Motor neuron (in vitro differentiated cells): ENCODE measurements at regions not wholly inside any gene's neighbourhood (a gene's known extent, or its start where the extent isn't known, plus 50 kb on each side); places are given as distances from the start of the nearest gene placed in this dataset.

Experiments used
- ATAC-seq, 8 experiments: fragments of 200-7000 bp; cut with Tn5 transposase; replicated peaks in 6 of 8; 2 replicates each; pipeline ENCODE4 v1.8.0; 2021; ENCODE audit warnings: mild to moderate bottlenecking in 8 of 8, moderate library complexity in 8 of 8
- H3K27ac ChIP-seq, 2 donors: fragments of 250-450 bp; sonication (Bioruptor Pico); 2 replicates each; pipeline ENCODE4 v1.9.0; 2021; ENCODE audit warnings: antibody characterized with exemption in 2 of 2, mild to moderate bottlenecking in 2 of 2, moderate library complexity in 1 of 2
- H3K4me1 ChIP-seq, 2 donors: fragments of 250-450 bp; sonication (Bioruptor Pico); replicated peaks in 1 of 2; 2 replicates each; pipeline ENCODE4 v1.6.1; 2021; ENCODE audit warnings: antibody characterized with exemption in 2 of 2, mild to moderate bottlenecking in 2 of 2, moderate library complexity in 1 of 2
- H3K4me3 ChIP-seq, 5 donors: fragments of 250-450 bp; sonication (Bioruptor Pico); 2 replicates each; pipeline ENCODE4 v1.9.0; 2021; ENCODE audit warnings: antibody characterized with exemption in 5 of 5, mild to moderate bottlenecking in 5 of 5, moderate library complexity in 4 of 5
- WGBS, 10 experiments: fragments of 450-650 bp; shearing (Covaris generic); methylation state at CpG; one replicate each; pipeline ENCODE4 v1.0.0; 2022; 5-methylcytosine and 5-hydroxymethylcytosine counted together
- in situ Hi-C, 9 experiments: fragments of 400-800 bp; cut with MboI; loops; one replicate each; pipeline ENCODE4 v1.15.0; 2021; ENCODE audit warnings: low sequenced_read_pairs in 9 of 9, low pct_unique_long_range_greater_than_20kb in 2 of 9; ENCODE audit not compliant: unreplicated experiment in 9 of 9

DNA sequence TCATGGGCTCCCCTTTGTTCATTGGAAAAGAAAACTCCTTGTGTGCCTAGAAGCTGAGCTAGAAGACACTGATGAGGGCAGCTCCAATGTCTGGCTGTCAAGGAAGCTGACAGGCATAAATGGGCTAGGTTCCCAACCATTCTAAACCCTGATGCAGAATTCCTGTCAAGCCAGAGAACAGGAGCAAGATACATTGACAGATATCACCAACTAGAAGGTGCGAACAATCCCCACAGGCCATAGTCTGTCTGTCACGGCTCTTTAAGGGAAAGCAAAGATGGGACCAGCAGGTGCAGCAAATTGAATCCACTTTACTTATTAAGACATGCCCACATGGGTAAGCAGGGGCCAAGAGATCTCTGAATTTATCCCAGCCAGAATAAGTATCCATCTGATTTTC, 617.9 kb upstream of the POT1 start:
- in situ Hi-C loops: no loop called here
- no peak for ATAC-seq
- Histone ChIP-seq H3K27ac (no peak overlapping the region), H3K4me1 (no peaks in the 10 kb centered on the region), H3K4me3 (no peak overlapping the region)
- 0 to 100% (median 50%) methylated on average over 1 of the region's 2 CpGs; no CpG with 5 or more reads in 5 of the 10 experiments for WGBS, 10 experiments

DNA sequence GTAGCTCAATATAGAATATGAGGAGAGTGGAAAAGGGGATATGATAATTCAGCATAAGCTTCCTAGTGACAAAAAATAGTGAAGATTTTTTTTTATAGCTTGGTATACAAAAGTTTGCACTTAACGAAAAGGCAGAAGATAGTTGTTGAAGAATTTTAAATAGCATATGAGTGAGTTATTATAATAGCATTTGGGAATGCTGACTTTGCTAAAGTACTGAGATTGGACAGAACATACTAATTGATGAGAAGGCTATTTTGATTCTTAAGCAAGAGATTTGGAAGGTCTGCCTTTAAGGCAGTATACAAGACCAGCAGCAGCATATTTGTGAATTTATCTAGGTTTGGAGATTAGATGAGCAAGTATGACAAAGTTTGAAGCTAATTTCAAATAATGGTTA, 600.9 kb upstream of the POT1 start:
- no peaks in the 10 kb centered on the region for H3K4me1 ChIP-seq
- H3K27ac ChIP-seq: no peak overlapping the region
- no peak for ATAC-seq
- in situ Hi-C loops: no loop called here
- WGBS, 10 experiments: 0 to 100% (median 80%) methylated on average over 1 of the region's 1 CpG; no CpG with 5 or more reads in 3 of the 10 experiments
- H3K4me3 ChIP-seq: no peak overlapping the region

DNA sequence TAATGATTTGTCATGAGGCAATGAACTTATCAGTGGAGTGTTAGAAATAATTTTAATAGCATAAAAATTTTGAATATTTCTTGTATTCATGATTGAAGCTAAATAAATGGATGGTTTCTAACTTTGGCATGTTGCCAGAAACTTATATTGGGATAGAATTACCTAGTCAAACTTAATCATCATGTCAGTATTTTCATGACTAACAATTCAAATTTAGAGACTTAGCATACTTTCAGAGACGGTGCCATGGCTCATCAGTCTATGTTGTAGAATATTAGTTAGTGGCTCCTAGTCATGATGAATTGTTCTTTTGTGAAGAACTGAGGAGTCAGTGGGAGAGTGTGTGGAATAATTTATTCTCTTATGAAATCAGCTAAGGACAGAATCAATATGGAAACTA, 599.6 kb upstream of the POT1 start:
- H3K27ac ChIP-seq: no peak overlapping the region
- peak in 2 of 8 experiments; percentile 46 to 71 for ATAC-seq
- H3K4me3 ChIP-seq: no peak overlapping the region
- 0 to 86% (median 20%) methylated on average over 1 of the region's 1 CpG; no CpG with 5 or more reads in 5 of the 10 experiments for WGBS, 10 experiments
- in situ Hi-C loops: no loop called here
- no peaks in the 10 kb centered on the region for H3K4me1 ChIP-seq

DNA sequence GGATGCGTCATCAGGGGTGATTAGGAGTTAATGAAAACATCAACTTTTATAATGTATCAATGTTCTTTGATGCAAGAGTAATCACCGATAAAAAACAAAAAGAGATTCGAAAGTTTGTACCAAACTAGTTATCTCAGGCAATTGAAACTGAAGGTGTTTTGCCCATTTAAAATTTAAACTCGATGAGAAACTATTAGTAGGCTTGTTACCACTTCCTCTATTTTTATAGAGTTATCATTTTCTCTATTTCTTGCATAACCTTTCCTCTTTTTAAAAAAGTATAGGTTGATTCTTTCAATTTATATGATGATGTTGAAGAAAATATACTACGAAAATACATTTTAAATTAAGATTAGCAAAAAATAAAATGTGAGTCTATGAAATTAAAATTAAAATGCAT, 597.3 kb upstream of the POT1 start:
- H3K27ac ChIP-seq: no peak overlapping the region
- in situ Hi-C loops: no loop called here
- WGBS, 10 experiments: 13 to 98% (median 81%) methylated on average over 4 to 5 of the region's 5 CpGs
- no peak for ATAC-seq
- no peaks in the 10 kb centered on the region for H3K4me1 ChIP-seq
- no peak overlapping the region for H3K4me3 ChIP-seq

DNA sequence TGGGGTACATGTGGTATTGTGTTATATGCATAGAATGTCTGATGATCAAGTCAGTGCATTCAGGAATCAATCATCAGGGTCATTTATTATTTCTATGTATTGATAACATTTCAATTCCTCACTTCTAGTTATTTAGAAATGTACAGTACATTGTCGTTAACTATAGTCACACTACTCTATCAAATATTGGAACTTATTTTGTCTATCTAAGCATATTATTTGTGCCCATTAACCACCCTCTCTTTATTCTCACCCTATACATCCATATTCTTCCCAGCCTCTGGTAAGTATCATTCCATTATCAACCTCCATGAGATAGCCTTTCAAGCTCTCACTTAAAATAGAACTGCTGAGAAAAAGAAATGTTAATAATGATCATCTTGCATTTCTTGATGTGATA, 596.5 kb upstream of the POT1 start:
- Histone ChIP-seq H3K4me1 (no peaks in the 10 kb centered on the region), H3K27ac (no peak overlapping the region), H3K4me3 (no peak overlapping the region)
- WGBS, 10 experiments: 0 to 100% (median 95%) methylated on average over 1 of the region's 1 CpG
- ATAC-seq: no peak
- in situ Hi-C loops: no loop called here

DNA sequence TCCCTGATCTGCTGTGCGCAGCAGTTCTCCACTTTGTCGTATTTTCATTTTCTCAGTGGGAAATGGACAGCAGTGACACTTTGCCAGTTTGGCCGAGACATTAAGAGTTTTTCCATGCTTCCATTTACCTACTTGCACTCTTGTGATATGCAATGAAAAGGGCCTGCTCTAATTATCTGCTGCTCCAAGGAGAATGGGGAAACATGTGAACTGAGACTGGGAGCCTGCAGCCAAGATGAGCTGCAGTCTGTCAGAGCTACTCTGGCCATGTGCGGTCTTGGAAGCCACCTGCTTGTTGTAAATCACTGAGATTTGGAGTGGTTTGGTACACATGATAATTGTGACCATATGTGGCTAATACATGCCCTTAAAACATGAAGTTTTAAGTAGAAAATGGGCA, 586.6 kb upstream of the POT1 start:
- in situ Hi-C loops: no loop called here
- peak in 6 of 8 experiments; percentile 31 to 86 (median 54) for ATAC-seq
- Histone ChIP-seq H3K4me3 (no peak overlapping the region), H3K27ac (no peak overlapping the region), H3K4me1 (peaks cover 0 to 7% of the 10 kb centered on the region in 2 donors)
- WGBS, 10 experiments: 0 to 87% (median 63%) methylated on average over 2 to 4 of the region's 4 CpGs; no CpG with 5 or more reads in 1 of the 10 experiments

DNA sequence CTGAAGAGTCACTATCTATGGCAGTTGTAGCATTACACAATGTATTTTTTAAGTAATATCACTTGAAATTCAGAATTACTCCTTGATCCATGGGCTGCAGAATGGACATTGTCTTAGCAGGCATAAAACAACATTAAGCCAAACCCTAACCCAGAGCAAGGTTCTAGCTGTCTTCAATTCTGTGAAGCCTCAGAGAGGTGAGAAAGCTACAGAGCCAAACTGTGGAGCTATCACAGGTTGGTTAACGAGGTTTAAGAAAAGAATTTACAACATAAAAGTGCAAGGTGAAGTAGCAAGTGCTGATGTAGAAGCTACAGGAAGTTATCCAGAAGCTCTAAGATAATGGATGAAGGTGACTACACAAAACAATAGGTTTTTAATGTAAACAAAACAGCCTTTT, 582.7 kb upstream of the POT1 start:
- WGBS, 10 experiments: 0 to 100% (median 25%) methylated on average over 1 of the region's 1 CpG; no CpG with 5 or more reads in 5 of the 10 experiments
- in situ Hi-C loops: no loop called here
- no peak overlapping the region for H3K27ac ChIP-seq
- H3K4me1 ChIP-seq: peaks cover 0 to 7% of the 10 kb centered on the region in 2 donors
- no peak for ATAC-seq
- no peak overlapping the region for H3K4me3 ChIP-seq

DNA sequence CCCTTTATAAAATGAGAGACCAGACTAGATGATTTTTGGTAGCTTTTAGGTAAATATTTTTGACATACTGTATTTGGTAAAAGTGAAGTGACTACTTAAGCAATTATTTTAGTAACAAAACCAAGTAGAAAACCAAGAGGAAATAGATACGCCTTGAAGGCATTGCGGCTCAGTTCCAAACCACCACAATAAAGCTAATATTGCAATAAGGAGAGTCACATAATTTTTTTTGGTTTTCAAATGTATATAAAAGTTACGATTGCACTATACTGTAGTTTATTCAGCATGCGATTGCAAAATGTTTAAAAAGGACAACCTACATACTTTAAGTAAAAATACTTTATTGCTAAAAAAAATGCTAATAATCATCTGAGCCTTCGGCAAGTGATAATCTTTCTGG, 581.7 kb upstream of the POT1 start:
- Histone ChIP-seq H3K4me3 (no peak overlapping the region), H3K4me1 (peaks cover 0 to 6% of the 10 kb centered on the region in 2 donors), H3K27ac (no peak overlapping the region)
- in situ Hi-C loops: no loop called here
- WGBS, 10 experiments: 10 to 100% (median 78%) methylated on average over 2 to 5 of the region's 5 CpGs; no CpG with 5 or more reads in 1 of the 10 experiments
- no peak for ATAC-seq

DNA sequence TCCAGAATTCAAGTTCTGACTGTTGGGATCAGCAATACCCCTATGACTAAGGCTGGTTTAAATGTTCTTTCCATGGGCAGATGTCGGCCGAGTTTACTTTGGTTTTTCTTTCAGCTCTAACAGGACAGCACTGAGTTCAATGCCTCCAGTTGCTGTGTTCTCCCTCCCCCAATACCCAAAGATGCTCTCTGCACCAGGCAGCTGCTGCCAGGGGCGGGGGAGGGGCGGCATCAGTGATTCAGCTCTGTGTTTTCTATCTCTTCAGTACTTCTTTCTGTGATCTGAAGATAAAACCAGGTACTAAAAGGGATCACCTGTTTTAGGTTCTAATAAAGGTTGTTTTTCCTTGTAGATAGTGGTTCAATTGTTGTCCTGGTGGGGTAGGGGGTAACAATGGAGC, 576.7 kb upstream of the POT1 start:
- WGBS, 10 experiments: 6 to 100% (median 56%) methylated on average over 2 to 4 of the region's 4 CpGs; no CpG with 5 or more reads in 2 of the 10 experiments
- no peak for ATAC-seq
- in situ Hi-C loops: no loop called here
- Histone ChIP-seq H3K4me3 (no peak overlapping the region), H3K27ac (no peak overlapping the region), H3K4me1 (no peaks in the 10 kb centered on the region)

DNA sequence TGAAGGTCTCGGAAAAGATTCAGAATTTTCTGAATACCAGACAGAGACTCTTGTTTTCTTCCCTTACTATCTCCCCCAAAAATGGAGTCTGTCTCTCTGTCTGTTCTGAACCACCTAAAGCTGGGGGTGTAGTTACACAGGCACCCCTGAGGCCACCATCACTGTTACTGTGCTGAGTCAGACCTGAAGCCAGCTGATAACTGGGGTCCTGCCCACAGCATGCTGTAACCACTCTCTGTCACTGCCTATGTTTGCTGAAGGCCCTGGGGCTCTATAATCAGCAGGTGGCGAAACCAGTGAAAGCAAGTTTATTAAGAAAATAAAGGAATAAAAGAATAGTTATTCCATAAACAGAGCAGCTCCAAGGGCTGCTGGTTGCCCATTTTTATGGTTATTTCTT, 575.2 kb upstream of the POT1 start:
- in situ Hi-C loops: no loop called here
- Histone ChIP-seq H3K4me3 (no peak overlapping the region), H3K27ac (no peak overlapping the region), H3K4me1 (no peaks in the 10 kb centered on the region)
- ATAC-seq: no peak
- WGBS, 10 experiments: 0 to 100% (median 72%) methylated on average over 1 to 2 of the region's 2 CpGs; no CpG with 5 or more reads in 4 of the 10 experiments

DNA sequence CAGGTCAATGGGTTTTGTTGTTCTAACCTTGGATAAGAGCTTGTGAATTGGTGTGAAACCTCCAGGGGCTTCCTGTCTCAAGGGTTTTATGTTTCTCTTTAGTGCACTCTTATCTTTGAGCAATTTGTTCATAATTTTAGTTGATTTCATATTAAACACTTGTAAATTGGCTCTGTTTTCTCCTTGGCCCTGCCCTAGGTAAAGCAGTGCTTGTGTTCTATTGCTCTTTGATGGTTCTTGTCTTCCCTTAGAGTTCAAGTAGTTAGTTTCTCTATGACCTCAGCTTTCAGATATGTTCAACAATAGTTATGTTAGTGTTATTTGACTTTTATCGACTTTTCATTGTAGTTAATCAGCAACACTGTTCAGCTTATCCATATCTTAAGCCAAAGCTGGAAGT, 566.4 kb upstream of the POT1 start:
- no peak overlapping the region for H3K27ac ChIP-seq
- in situ Hi-C loops: no loop called here
- H3K4me1 ChIP-seq: peaks cover 0 to 1% of the 10 kb centered on the region in 2 donors
- 0 to 100% (median 83%) methylated on average over 1 of the region's 1 CpG; no CpG with 5 or more reads in 4 of the 10 experiments for WGBS, 10 experiments
- ATAC-seq: no peak
- H3K4me3 ChIP-seq: no peak overlapping the region

DNA sequence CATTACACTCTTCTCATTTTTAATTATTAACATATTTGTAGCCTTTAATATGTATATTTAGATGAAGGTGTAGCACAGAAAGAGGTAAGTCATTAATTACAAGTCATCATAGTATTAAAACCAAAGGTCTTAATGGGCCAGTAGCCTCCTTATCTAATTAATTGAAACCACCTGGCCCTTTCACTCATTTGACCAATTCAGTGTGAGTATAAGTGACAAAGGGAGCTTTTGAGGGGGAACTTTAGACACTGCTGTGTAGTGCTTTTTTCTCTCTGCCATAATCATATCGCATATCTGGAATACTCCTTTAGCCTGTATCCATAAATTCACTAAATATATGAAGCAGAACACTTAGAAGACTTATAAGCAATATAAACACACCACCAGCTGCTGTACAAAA, 562.9 kb upstream of the POT1 start:
- peaks cover 0 to 19% of the 10 kb centered on the region in 2 donors for H3K4me1 ChIP-seq
- in situ Hi-C loops: no loop called here
- WGBS, 10 experiments: 0 to 100% (median 79%) methylated on average over 1 of the region's 1 CpG; no CpG with 5 or more reads in 4 of the 10 experiments
- ATAC-seq: no peak
- H3K4me3 ChIP-seq: no peak overlapping the region
- no peak overlapping the region for H3K27ac ChIP-seq

DNA sequence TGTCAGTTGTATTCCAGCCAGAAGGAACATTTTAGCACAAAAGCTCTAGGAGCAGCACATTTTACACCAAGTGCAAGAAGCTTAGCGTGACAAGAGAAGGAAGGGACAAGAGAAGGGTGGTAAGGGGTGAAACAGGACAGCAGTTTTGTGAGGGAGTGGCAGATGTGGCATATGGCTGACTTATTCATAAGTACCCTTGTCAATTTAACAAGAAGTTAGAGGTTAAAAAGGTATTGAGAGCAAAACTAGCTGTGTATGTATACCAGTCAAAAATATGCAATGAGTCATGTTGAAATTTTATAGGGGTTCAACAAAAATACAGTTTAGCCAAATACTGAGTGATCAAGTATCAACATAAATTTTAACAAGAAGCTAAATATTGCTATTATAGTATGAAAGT, 561.5 kb upstream of the POT1 start:
- in situ Hi-C loops: no loop called here
- WGBS, 10 experiments: 0 to 100% (median 60%) methylated on average over 1 of the region's 1 CpG; no CpG with 5 or more reads in 4 of the 10 experiments
- ATAC-seq: no peak

DNA sequence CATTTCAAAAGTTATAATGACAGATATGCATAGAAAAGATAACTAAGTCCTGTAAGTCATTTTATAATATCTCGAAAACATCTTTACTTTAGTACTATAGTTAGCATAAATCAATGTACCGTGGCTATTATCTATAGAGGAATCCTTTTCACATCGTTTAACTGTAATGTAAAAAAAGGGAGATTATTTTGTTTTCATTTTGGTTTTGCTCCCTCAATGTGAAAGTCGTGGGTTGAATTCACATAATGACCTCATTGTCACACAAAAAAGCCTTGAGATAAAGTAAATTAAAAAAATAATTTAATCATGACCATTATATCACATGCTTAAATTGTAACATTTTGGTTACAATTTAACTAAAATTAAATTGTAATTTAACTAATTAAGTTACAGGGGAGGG, 560.5 kb upstream of the POT1 start:
- H3K4me3 ChIP-seq: no peak overlapping the region
- in situ Hi-C loops: no loop called here
- H3K27ac ChIP-seq: no peak overlapping the region
- H3K4me1 ChIP-seq: peaks cover 0 to 19% of the 10 kb centered on the region in 2 donors
- WGBS, 10 experiments: 0 to 88% (median 78%) methylated on average over 1 to 4 of the region's 4 CpGs; no CpG with 5 or more reads in 1 of the 10 experiments
- ATAC-seq: no peak

More for the DNA sequence above, 561.5 kb upstream of the POT1 start:
- Histone ChIP-seq H3K27ac (no peak overlapping the region), H3K4me3 (no peak overlapping the region), H3K4me1 (peaks cover 0 to 19% of the 10 kb centered on the region in 2 donors)
